A549 (cell line): ENCODE measurements at regions not wholly inside any gene's neighbourhood (a gene's known extent, or its start where the extent isn't known, plus 50 kb on each side); places are given as distances from the start of the nearest gene placed in this dataset.

ENCODE experiments used
- ATAC-seq, 2 experiments: fragments of 200-7000 bp in 1 of 2; fragments of >200 bp in 1 of 2; cut with Nextera tagmentation in 1 of 2; cut with Tn5 transposase in 1 of 2; 3 replicates each; pipeline versions ENCODE4 v1.8.0 to v1.9.1; 2018 to 2020; ENCODE audit warnings: mild to moderate bottlenecking in 1 of 2, moderate library complexity in 1 of 2
- CTCF ChIA-PET: fragments of 300-600 bp; sonication (Branson Sonifier 250); formaldehyde crosslinking; extraction: SDS; loops from one replicate; lab custom pipeline; 2021; ENCODE audit warnings: antibody characterized with exemption, inconsistent platforms; lab: Yijun Ruan, JAX
- POLR2A ChIA-PET: fragments of 350-600 bp; formaldehyde crosslinking; extraction: SDS; loops from one replicate; lab custom pipeline; 2021; ENCODE audit warnings: antibody characterized with exemption, inconsistent platforms; lab: Yijun Ruan, JAX
- DNase-seq, 2 experiments: peaks; one replicate each; pipeline versions ENCODE4 v3.0.0 to v3.0.0-alpha.2; 2011 to 2016; ENCODE audit warnings: low read depth in 1 of 2, low spot score in 1 of 2
- FAIRE-seq: peaks from 2 replicates; lab custom pipeline; 2011; peaks lifted over from hg19 to GRCh38; lab: Jason Lieb, UNC
- H3K27ac ChIP-seq, 2 experiments: fragments of >200 bp; sonication (Bioruptor Twin); formaldehyde crosslinking; 3 replicates each; pipeline ENCODE4 v1.5.1; 2016 to 2017
- H3K4me1 ChIP-seq: fragments of >200 bp; sonication (Bioruptor Twin); formaldehyde crosslinking; 3 replicates; pipeline ENCODE4 v1.6.1; 2016
- H3K4me2 ChIP-seq: fragments of >200 bp; sonication (Bioruptor Twin); formaldehyde crosslinking; 3 replicates; pipeline ENCODE4 v1.6.1; 2016
- H3K4me3 ChIP-seq: fragments of >200 bp; sonication (Bioruptor Twin); formaldehyde crosslinking; 3 replicates; pipeline ENCODE4 v1.5.1; 2016
- H3K9me3 ChIP-seq: fragments of >200 bp; sonication (Bioruptor Twin); formaldehyde crosslinking; 3 replicates; pipeline ENCODE4 v1.6.1; 2016
- BCL3 ChIP-seq: fragments of >200 bp; sonication (Bioruptor Twin); formaldehyde crosslinking; IDR thresholded peaks from 3 replicates; pipeline ENCODE4 v1.6.1; 2016
- CBX2 ChIP-seq: fragments of 200-600 bp; sonication (generic); IDR thresholded peaks from 2 replicates; pipeline ENCODE4 v1.6.1; 2016; ENCODE audit warnings: low read depth, mild to moderate bottlenecking, borderline replicate concordance
- CEBPB ChIP-seq, 2 experiments: fragments of >200 bp in 1 of 2; sonication (Bioruptor Twin) in 1 of 2; formaldehyde crosslinking in 1 of 2; IDR thresholded peaks; 2 replicates each; pipeline ENCODE4 v1.6.1; 2012 to 2016
- CHD2 ChIP-seq: fragments of 150-350 bp; IDR thresholded peaks from 2 replicates; pipeline ENCODE4 v1.6.1; 2014; ENCODE audit warnings: low read length; ENCODE audit not compliant: partially characterized antibody
- CTCF ChIP-seq: fragments of >200 bp; sonication (Bioruptor Twin); formaldehyde crosslinking; IDR thresholded peaks from 3 replicates; pipeline ENCODE4 v1.5.1; 2016
- E2F6 ChIP-seq: IDR thresholded peaks from 2 replicates; pipeline ENCODE4 v1.6.1; 2012; ENCODE audit warnings: low read depth, borderline replicate concordance
- ELK1 ChIP-seq: fragments of 150-350 bp; IDR thresholded peaks from 2 replicates; pipeline ENCODE4 v1.6.1; 2014; ENCODE audit warnings: low read depth, mild to moderate bottlenecking, low read length
- EP300 ChIP-seq, 2 experiments: fragments of >200 bp; sonication (Bioruptor Twin); formaldehyde crosslinking; IDR thresholded peaks; 2 replicates in 1 of 2; 3 replicates in 1 of 2; pipeline ENCODE4 v1.6.1; 2016 to 2017
- FOSB ChIP-seq: fragments of 250-450 bp; sonication (Bioruptor Pico); IDR thresholded peaks from 2 replicates; pipeline ENCODE4 v1.5.0; 2020; ENCODE audit warnings: mild to moderate bottlenecking, moderate library complexity
- FOSL2 ChIP-seq, 2 experiments: fragments of 450-650 bp in 1 of 2; fragments of >200 bp in 1 of 2; sonication (Bioruptor Twin) in 1 of 2; formaldehyde crosslinking; IDR thresholded peaks; 2 replicates each; pipeline versions ENCODE4 v1.5.0 to v1.6.1; 2016 to 2020; ENCODE audit warnings: mild to moderate bottlenecking in 1 of 2, moderate library complexity in 1 of 2
- HMGXB4 ChIP-seq: fragments of 250-450 bp; sonication (Bioruptor Pico); IDR thresholded peaks from 2 replicates; pipeline ENCODE4 v1.5.0; 2021; ENCODE audit warnings: mild to moderate bottlenecking, moderate library complexity, borderline replicate concordance
- JUN ChIP-seq, 2 experiments: fragments of >200 bp; sonication (Bioruptor Twin); formaldehyde crosslinking; IDR thresholded peaks; 2 replicates in 1 of 2; 3 replicates in 1 of 2; pipeline ENCODE4 v1.6.1; 2016 to 2017
- KDM1A ChIP-seq: fragments of 200-600 bp; sonication (generic); IDR thresholded peaks from 2 replicates; pipeline ENCODE4 v1.6.1; 2016; ENCODE audit warnings: low read depth, mild to moderate bottlenecking
- KDM5A ChIP-seq: fragments of 200-600 bp; sonication (generic); IDR thresholded peaks from 2 replicates; pipeline ENCODE4 v1.6.1; 2016; ENCODE audit warnings: antibody characterized with exemption, mild to moderate bottlenecking
- MAFK ChIP-seq: fragments of 450-650 bp; IDR thresholded peaks from 2 replicates; pipeline ENCODE4 v1.6.1; 2014; ENCODE audit not compliant: partially characterized antibody
- PBX3 ChIP-seq: IDR thresholded peaks from 2 replicates; pipeline ENCODE4 v1.6.1; 2012
- RCOR1 ChIP-seq: fragments of 150-350 bp; IDR thresholded peaks from 2 replicates; pipeline ENCODE4 v1.6.1; 2014; ENCODE audit warnings: antibody characterized with exemption, low read length, low read depth
- RFX5 ChIP-seq: fragments of 450-650 bp; IDR thresholded peaks from 2 replicates; pipeline ENCODE4 v1.7.1; 2014; ENCODE audit warnings: antibody characterized with exemption, mild to moderate bottlenecking, moderate library complexity
- RNF2 ChIP-seq: fragments of 200-600 bp; sonication (generic); IDR thresholded peaks from 2 replicates; pipeline ENCODE4 v1.6.1; 2016; ENCODE audit warnings: low read depth, mild to moderate bottlenecking, antibody characterized with exemption, moderate library complexity, borderline replicate concordance
- ZSCAN20 ChIP-seq: fragments of 250-450 bp; sonication (Bioruptor Pico); IDR thresholded peaks from 2 replicates; pipeline ENCODE4 v1.8.0; 2022; ENCODE audit warnings: mild to moderate bottlenecking, moderate library complexity
- WGBS: methylation state at CpG from one replicate; pipeline ENCODE4 v1.1.6; 2017; ENCODE audit errors: missing lambda C conversion rate; 5-methylcytosine and 5-hydroxymethylcytosine counted together

GRCh38 chr4:83833920-83834319, 298.0 kb downstream of the GPAT3 start:
- POLR2A ChIA-PET: no interaction called here

GRCh38 chr4:83832110-83832825, 296.4 kb downstream of the GPAT3 start:
- H3K4me1 ChIP-seq: no peaks in the 10 kb centered on the region
- POLR2A ChIA-PET: no interaction called here
- WGBS: 86% methylated on average over 4 of the region's 4 CpGs
- no peak overlapping the region for H3K4me2 ChIP-seq
- ATAC-seq (no peak), DNase-seq (no peak), FAIRE-seq (no peak)
- no peaks in the 10 kb centered on the region for H3K9me3 ChIP-seq
- no peak overlapping the region for H3K4me3 ChIP-seq
- H3K27ac ChIP-seq: no peak overlapping the region
- CTCF ChIA-PET: interaction anchor here (0.6 kb wide), 1 partner anchor 236 kb away, joined by 3 read pairs; no protein-coding TSS in a partner anchor
- TF ChIP-seq EP300 (IDR thresholded peaks at IDR 0.05) (no peak), ZSCAN20 (CRISPR knock-in tag) (no peak), ELK1 (no peak), MAFK (no peak), BCL3 (no peak), JUN (IDR thresholded peaks at IDR 0.05) (no peak), RCOR1 (no peak), FOSB (CRISPR knock-in tag) (no peak), HMGXB4 (CRISPR knock-in tag) (no peak), FOSL2 (IDR thresholded peaks at IDR 0.05) (no peak), FOSL2 (CRISPR knock-in tag; IDR thresholded peaks at IDR 0.05) (no peak), RNF2 (no peak), CHD2 (no peak), CEBPB (IDR thresholded peaks at IDR 0.05) (no peak)

More at GRCh38 chr4:83833920-83834319, 298.0 kb downstream of the GPAT3 start:
- no peak for FAIRE-seq
- no peak overlapping the region for H3K4me3 ChIP-seq
- WGBS: 72% methylated on average over 2 of the region's 2 CpGs
- TF ChIP-seq BCL3 (no peak), PBX3 (no peak), CTCF (no peak), CBX2 (no peak), RFX5 (no peak), KDM5A (no peak), E2F6 (no peak), KDM1A (no peak)
- TF ChIP-seq, all 56 proteins: peak for 0
- H3K27ac ChIP-seq: no peak overlapping the region
- ATAC-seq (no peak), DNase-seq (no peak)
- H3K4me1 ChIP-seq: no peaks in the 10 kb centered on the region
- H3K9me3 ChIP-seq: no peaks in the 10 kb centered on the region
- no peak overlapping the region for H3K4me2 ChIP-seq
- CTCF ChIA-PET: no interaction called here
